Testis (tissue), 2 donors: ENCODE measurements at regions not wholly inside any gene's neighbourhood (a gene's known extent, or its start where the extent isn't known, plus 50 kb on each side); places are given as distances from the start of the nearest gene placed in this dataset.

Experiments used
- POLR2A ChIP-seq: fragments of 450-650 bp; IDR thresholded peaks from one replicate; pipeline ENCODE4 v1.6.1; 2017; ENCODE audit warnings: antibody characterized with exemption, mild to moderate bottlenecking, moderate library complexity
- TF ChIP-seq, protein P1 (sequence below), 3 experiments: fragments of 450-650 bp in 2 of 3; fragments of 200-600 bp in 1 of 3; sonication (generic) in 1 of 3; IDR thresholded peaks; one replicate each; pipeline ENCODE4 v1.5.1; 2016 to 2019; ENCODE audit warnings: antibody characterized with exemption in 3 of 3, mild to moderate bottlenecking in 2 of 3, moderate library complexity in 1 of 3

DNA sequence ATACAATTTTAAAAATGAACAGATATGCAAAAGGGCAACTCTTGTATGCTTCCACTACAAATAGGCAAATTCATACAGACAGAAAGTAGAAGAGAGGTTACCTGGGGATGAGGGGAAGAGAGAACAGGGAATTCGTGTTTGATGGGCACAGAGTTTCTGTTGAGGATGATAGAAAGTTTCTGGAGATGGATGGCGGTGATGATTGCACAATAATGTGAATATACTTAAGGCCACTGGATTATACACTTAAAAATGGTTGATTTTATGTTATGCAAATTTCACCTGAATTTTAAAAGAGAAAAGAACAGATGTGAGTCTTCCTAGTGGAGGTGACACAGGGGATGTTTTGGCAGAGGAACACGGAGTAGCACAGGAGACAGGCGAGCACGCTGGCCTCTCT, 89.3 kb downstream of the TEX36 start:
- TF ChIP-seq, protein P1, sequence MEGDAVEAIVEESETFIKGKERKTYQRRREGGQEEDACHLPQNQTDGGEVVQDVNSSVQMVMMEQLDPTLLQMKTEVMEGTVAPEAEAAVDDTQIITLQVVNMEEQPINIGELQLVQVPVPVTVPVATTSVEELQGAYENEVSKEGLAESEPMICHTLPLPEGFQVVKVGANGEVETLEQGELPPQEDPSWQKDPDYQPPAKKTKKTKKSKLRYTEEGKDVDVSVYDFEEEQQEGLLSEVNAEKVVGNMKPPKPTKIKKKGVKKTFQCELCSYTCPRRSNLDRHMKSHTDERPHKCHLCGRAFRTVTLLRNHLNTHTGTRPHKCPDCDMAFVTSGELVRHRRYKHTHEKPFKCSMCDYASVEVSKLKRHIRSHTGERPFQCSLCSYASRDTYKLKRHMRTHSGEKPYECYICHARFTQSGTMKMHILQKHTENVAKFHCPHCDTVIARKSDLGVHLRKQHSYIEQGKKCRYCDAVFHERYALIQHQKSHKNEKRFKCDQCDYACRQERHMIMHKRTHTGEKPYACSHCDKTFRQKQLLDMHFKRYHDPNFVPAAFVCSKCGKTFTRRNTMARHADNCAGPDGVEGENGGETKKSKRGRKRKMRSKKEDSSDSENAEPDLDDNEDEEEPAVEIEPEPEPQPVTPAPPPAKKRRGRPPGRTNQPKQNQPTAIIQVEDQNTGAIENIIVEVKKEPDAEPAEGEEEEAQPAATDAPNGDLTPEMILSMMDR (IDR thresholded peaks at IDR 0.05), result no peak
- no peak for TF ChIP-seq POLR2A
